IgD-negative memory B cell (primary cell): ENCODE measurements at regions not wholly inside any gene's neighbourhood (a gene's known extent, or its start where the extent isn't known, plus 50 kb on each side); places are given as distances from the start of the nearest gene placed in this dataset.
"Not testable (repeated sequence)": the region's sequence is repeated elsewhere in the genome, so short reads cannot be mapped to it uniquely, and the experiment has no call there.

Experiments
- H3K27ac Mint-ChIP-seq, 3 donors: one replicate each; pipeline ENCODE4 v1.8.0; 2020 to 2022; ENCODE audit warnings: mild to moderate bottlenecking in 3 of 3, mixed read lengths in 3 of 3, moderate library complexity in 1 of 3
- H3K27me3 Mint-ChIP-seq: one replicate; pipeline ENCODE4 v1.8.0; 2021; ENCODE audit warnings: mixed read lengths
- H3K36me3 Mint-ChIP-seq: one replicate; pipeline ENCODE4 v1.8.0; 2020; ENCODE audit warnings: mild to moderate bottlenecking, mixed read lengths
- H3K4me1 Mint-ChIP-seq, 3 donors: one replicate each; pipeline ENCODE4 v1.8.0; 2020 to 2022; ENCODE audit warnings: mixed read lengths in 3 of 3, mild to moderate bottlenecking in 1 of 3
- H3K4me3 Mint-ChIP-seq, 4 donors: one replicate each; pipeline ENCODE4 v1.8.0; 2020 to 2022; ENCODE audit warnings: mild to moderate bottlenecking in 4 of 4, mixed read lengths in 4 of 4, moderate library complexity in 3 of 4
- H3K9me3 Mint-ChIP-seq, 3 donors: one replicate each; pipeline ENCODE4 v1.8.0; 2020 to 2021; ENCODE audit warnings: mixed read lengths in 3 of 3, mild to moderate bottlenecking in 1 of 3

DNA sequence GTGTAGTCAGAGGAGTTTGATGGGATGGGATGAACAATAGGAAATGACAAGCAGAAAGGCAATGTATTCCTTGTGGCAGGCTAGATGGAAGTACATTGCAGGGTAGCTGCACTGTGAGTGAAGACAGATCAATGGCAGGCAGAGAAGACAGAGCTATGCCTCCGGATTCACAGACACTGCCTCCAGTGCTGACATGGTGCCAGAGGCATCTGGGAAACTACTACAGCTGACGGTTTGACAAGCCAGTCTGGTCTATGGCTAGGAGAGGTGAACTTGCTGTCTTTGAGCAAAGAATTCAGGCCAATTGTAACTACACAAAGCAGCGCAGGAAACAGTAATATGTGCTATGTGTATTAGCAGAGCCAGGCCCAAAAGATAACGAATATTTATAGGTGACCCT, 193.5 kb downstream of the DIO2 start:
- Mint-ChIP-seq H3K36me3 (no peaks in the 10 kb centered on the region), H3K27me3 (no peaks in the 10 kb centered on the region), H3K4me3 (no peak overlapping the region), H3K4me1 (no peaks in the 10 kb centered on the region), H3K9me3 (peaks cover 1 to 8% (median 2%) of the 10 kb centered on the region in 3 donors), H3K27ac (no peak overlapping the region)

DNA sequence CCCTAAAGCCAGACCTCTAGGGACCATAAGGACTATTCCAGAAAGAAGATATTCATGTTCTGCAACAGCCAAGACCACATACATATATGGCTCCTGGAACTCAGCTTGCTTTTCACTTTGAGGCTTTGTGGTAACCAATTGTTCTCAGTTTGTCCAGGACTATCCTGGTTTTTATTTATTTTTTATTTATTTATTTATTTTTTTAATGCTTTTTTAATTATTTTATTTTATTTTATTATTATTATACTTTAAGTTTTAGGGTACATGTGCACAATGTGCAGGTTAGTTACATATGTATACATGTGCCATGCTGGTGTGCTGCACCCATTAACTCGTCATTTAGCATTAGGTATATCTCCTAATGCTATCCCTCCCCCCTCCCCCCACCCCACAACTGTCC, 201.1 kb downstream of the DIO2 start:
- not testable (repeated sequence) for H3K27ac Mint-ChIP-seq, H3K36me3 Mint-ChIP-seq, H3K9me3 Mint-ChIP-seq, H3K27me3 Mint-ChIP-seq, H3K4me1 Mint-ChIP-seq, H3K4me3 Mint-ChIP-seq

DNA sequence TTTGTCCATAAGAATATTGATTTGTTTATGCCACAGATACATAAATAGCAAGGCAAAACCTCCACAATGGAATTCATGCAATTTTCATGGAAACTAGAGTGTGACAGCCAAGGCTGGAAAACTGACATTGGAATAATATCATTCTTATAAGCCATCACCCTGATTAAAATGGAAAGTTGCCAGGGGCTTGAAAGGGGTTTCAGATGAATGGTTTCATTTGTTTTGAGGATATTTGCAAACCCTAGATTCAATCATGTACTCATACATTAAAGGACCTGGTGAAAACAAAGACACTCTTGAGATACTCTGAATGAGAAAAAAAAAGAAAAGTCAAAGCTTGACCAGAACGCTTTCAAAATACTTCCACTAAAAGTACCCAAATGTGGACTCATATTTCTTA, 205.7 kb downstream of the DIO2 start:
- H3K27ac Mint-ChIP-seq: no peak overlapping the region
- no peaks in the 10 kb centered on the region for H3K4me1 Mint-ChIP-seq
- no peaks in the 10 kb centered on the region for H3K36me3 Mint-ChIP-seq
- no peak overlapping the region for H3K4me3 Mint-ChIP-seq
- H3K27me3 Mint-ChIP-seq: no peaks in the 10 kb centered on the region
- peaks cover 2 to 3% (median 2%) of the 10 kb centered on the region in 3 donors for H3K9me3 Mint-ChIP-seq

DNA sequence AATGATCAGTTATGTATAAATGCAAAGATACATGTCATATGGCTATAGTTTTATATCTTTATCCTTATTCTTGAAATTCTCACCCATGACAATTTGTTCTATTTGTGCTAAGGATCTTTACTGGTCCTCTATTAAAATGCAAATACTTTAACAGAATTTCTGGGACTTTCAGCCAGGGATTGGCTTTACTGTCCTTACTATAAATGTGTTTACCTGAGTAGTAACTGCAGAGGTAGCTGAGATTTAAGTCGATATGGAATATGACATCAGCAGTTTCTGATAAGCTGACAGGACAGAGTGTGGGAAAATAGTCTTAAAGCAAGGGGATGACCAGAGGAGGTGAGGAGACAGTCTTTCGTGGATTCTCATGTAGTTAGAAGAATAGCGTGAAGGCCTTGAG, 206.4 kb downstream of the DIO2 start:
- Mint-ChIP-seq H3K4me1 (no peaks in the 10 kb centered on the region), H3K27me3 (no peaks in the 10 kb centered on the region), H3K9me3 (peaks cover 2 to 3% (median 2%) of the 10 kb centered on the region in 3 donors), H3K27ac (no peak overlapping the region), H3K36me3 (no peaks in the 10 kb centered on the region), H3K4me3 (no peak overlapping the region)

DNA sequence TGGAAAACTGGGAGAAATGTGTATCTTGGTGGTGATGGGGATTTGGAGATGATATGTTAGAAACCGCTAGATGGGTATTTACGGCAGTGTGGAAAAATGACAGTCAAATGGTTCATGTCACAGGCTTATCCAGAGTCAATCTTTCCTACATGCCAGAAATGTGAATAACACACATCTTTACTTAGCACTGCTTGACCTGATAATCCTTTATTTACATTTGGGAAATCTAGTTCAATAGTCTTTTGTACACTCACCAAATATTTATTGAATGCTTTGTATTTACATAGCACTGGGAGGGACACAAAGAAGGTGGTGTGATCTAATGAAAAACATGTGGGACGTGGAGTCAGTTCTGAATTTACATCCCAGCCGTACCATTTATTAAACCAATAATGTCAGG, 208.2 kb downstream of the DIO2 start:
- H3K9me3 Mint-ChIP-seq: peaks cover 2 to 3% (median 2%) of the 10 kb centered on the region in 3 donors
- H3K4me1 Mint-ChIP-seq: no peaks in the 10 kb centered on the region
- no peaks in the 10 kb centered on the region for H3K27me3 Mint-ChIP-seq
- H3K4me3 Mint-ChIP-seq: no peak overlapping the region
- H3K36me3 Mint-ChIP-seq: no peaks in the 10 kb centered on the region
- H3K27ac Mint-ChIP-seq: no peak overlapping the region

DNA sequence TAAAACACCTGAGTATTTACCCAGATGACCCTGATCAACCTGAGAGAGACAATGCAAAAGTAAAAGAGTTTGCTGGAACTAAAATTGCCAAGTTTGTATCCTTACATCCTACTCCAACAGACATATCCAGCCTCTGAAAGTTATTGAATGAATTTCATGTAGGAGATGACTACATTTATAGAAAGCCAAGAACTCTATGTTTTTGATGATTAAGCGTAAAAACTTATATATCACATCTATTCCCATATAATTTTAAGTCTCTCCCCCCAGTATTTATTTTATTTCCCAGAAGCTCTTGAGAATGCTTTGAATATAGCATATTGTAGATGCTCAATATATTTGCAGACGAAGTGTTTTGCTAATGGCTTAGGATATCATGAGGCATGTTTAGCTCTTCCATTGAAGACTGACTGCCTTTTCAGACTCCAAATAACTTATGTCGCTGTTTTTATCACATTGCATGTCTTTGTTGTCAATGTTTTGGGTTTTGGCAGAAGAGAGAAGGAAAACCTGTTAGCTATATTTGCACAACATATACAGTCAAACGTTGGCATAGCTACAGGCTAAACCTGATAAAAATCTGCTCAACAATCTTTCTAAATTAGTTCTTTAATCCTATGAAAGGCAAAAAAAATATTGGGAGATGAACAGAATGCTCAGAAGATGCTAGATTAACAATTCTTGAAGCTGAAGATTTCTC, 213.6 kb downstream of the DIO2 start:
- no peaks in the 10 kb centered on the region for H3K27me3 Mint-ChIP-seq
- peaks cover 4 to 9% (median 6%) of the 10 kb centered on the region in 3 donors for H3K9me3 Mint-ChIP-seq
- H3K36me3 Mint-ChIP-seq: no peaks in the 10 kb centered on the region

DNA sequence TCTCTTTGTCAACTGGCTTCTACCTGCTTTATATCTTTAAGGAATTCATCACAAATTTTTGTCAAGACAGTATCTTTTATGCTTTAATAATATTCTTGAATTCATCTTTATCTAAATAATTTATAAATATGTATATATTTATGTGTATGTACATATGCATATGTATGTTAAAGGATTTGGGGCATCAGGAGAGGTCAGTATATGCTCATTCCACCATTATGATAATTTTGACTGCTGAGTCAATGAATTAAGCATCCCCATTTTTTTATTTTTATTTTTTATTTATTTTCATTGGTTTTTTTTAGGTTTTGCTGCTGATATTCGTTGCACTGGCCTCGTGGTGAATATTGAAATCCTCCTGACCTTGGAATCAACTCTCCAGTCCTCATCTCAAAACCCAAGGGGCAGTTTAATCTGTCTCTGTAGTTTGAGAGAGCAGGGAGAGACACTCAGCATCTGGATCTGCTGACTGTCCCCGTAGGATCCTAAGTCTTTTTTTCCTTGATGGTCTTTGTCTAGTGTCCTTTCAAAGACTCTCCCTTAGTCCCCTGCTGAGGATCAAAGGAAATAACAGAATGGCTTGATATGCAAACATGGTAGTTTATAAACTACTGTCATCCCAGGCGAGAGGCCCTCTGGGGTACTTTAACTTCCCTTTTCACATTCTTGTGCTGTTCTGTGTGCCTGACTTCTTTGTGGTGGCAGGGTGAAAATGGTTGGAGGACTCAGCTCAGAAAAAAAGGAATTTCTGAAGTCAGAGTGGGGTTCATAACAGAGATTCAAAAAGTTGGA, 218.7 kb downstream of the DIO2 start:
- Mint-ChIP-seq H3K9me3 (peaks cover 6 to 8% (median 6%) of the 10 kb centered on the region in 3 donors), H3K27ac (no peak overlapping the region), H3K4me1 (no peaks in the 10 kb centered on the region), H3K4me3 (no peak overlapping the region), H3K36me3 (no peaks in the 10 kb centered on the region), H3K27me3 (no peaks in the 10 kb centered on the region)

More for the DNA sequence above, 213.6 kb downstream of the DIO2 start:
- Mint-ChIP-seq H3K27ac (no peak overlapping the region), H3K4me1 (no peaks in the 10 kb centered on the region), H3K4me3 (no peak overlapping the region)

DNA sequence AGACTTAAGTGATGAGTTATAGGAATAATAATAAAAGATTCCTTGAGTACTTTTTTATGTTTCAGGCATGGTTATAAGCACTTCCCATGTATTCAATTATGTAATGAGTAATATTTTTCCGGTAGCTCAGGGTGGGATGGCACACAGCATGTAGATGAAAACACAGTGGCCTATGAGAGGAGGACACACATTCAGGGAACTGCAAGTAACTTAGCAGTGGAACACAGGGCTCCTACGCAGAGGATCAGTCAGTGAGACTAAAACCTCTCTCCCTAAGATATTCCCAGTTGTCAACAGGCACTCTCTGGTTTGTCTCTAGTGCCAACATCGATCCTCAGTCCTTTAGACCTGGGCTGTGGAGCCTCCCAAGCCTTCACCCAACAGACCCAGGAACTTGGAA, 219.4 kb downstream of the DIO2 start:
- Mint-ChIP-seq H3K4me3 (no peak overlapping the region), H3K36me3 (no peaks in the 10 kb centered on the region), H3K9me3 (peaks cover 6 to 7% (median 6%) of the 10 kb centered on the region in 3 donors), H3K27me3 (no peaks in the 10 kb centered on the region), H3K4me1 (no peaks in the 10 kb centered on the region), H3K27ac (no peak overlapping the region)

DNA sequence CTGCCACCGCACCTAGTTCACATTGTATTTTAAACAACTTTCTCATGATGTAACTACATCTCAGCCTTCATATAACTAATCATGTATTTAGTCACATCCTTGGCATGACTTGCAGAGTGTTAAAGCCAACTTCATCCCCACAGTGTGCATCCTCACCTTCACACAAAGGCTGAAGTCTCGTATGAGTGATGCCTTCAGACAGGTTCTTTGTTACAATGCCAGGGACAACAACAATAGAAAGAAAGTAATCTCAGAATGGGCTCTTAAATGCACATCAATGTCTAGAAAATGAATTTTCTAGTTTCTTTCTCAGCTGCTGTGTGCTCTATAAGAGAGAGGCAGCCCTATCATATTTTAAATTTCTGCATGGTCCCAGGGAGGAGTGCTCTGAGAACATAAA, 221.3 kb downstream of the DIO2 start:
- Mint-ChIP-seq H3K4me1 (no peaks in the 10 kb centered on the region), H3K27ac (no peak overlapping the region), H3K4me3 (no peak overlapping the region), H3K36me3 (no peaks in the 10 kb centered on the region), H3K27me3 (no peaks in the 10 kb centered on the region), H3K9me3 (peaks cover 5 to 13% (median 9%) of the 10 kb centered on the region in 3 donors)

DNA sequence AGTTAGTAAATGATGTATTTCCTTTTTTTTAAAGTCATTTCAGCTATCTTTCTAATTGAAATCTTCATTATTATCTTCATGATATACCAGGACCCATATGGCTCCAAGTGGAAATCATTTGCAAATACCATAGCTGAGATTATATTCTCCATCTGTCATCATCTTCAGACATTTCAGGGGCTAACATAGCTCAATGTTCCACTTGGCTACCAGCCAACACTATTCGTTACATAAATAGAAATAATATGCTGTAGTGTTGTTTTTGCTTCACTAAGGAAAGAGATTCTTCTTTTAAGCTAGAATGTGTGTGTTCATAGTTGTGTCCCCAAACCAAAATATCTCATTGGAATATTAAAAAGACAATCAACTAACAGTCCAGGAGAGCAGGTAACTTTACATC, 225.1 kb downstream of the DIO2 start:
- Mint-ChIP-seq H3K36me3 (no peaks in the 10 kb centered on the region), H3K9me3 (peaks cover 3 to 17% (median 9%) of the 10 kb centered on the region in 3 donors), H3K4me3 (no peak overlapping the region), H3K27me3 (no peaks in the 10 kb centered on the region), H3K4me1 (no peaks in the 10 kb centered on the region), H3K27ac (no peak overlapping the region)

DNA sequence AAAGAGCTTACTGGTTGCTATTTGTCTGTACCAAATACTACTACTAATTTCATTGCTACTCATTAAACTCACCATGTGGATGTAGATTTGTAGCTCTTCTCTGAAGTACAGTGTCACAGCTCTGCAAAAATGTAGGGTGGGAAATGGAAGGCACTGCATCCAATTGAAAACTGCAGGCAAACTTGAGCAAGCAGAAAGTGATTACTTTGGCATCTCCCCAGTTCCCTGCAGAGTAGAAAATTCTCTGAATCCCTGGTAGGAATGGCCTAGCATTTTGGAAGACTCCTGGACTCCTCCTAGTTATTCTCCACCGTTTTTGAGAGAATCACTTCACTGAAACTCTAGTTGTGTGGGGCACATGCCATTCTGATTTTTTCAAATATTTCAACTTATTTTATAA, 239.1 kb downstream of the DIO2 start:
- H3K27me3 Mint-ChIP-seq: no peaks in the 10 kb centered on the region
- no peaks in the 10 kb centered on the region for H3K4me1 Mint-ChIP-seq
- peaks cover 4 to 9% (median 8%) of the 10 kb centered on the region in 3 donors for H3K9me3 Mint-ChIP-seq
- no peak overlapping the region for H3K4me3 Mint-ChIP-seq
- no peaks in the 10 kb centered on the region for H3K36me3 Mint-ChIP-seq
- H3K27ac Mint-ChIP-seq: no peak overlapping the region

DNA sequence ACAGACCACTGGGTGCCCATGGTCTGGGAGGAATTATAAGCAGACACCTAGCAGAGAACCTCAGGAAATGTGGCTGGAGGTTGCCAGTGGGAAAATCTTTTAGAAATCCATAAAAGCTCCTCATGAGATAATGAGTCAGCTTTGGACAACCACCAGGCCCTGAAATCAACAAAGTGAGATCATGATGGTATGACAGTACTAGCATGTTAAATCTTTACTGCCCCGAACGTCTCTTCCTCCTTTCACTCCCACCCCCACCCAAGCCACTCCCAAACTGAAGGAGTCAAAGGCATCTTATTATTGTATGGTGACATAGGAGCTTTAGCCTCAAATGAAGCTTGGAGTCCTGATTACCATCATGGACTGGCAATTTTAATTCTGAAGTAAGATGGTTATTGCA, 240.0 kb downstream of the DIO2 start:
- H3K27ac Mint-ChIP-seq: no peak overlapping the region
- peaks cover 8 to 14% (median 9%) of the 10 kb centered on the region in 3 donors for H3K9me3 Mint-ChIP-seq
- H3K4me3 Mint-ChIP-seq: no peak overlapping the region
- H3K36me3 Mint-ChIP-seq: no peaks in the 10 kb centered on the region
- no peaks in the 10 kb centered on the region for H3K27me3 Mint-ChIP-seq
- H3K4me1 Mint-ChIP-seq: no peaks in the 10 kb centered on the region

DNA sequence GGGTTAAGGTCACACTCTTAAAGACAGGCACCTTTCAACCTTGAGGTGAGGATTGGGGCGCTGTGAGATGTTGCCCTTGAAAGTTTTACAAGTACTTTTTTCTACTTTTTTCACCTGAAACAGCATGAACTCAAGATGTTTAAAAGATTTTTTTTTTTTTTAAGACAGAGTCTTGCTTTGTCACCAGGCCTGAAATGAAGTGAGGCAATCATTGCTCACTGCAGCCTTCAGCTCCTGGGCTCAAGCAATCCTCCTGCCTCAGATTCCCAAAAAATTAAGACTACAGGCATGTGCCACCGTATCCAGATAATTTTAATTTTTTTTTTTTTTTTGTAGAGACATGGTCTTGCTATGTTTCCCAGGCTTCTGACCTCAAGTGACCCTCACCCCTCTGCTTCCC, 243.9 kb downstream of the DIO2 start:
- Mint-ChIP-seq H3K27me3 (no peaks in the 10 kb centered on the region), H3K4me1 (no peaks in the 10 kb centered on the region), H3K27ac (no peak overlapping the region), H3K9me3 (peaks cover 10 to 21% (median 11%) of the 10 kb centered on the region in 3 donors), H3K4me3 (no peak overlapping the region), H3K36me3 (no peaks in the 10 kb centered on the region)

DNA sequence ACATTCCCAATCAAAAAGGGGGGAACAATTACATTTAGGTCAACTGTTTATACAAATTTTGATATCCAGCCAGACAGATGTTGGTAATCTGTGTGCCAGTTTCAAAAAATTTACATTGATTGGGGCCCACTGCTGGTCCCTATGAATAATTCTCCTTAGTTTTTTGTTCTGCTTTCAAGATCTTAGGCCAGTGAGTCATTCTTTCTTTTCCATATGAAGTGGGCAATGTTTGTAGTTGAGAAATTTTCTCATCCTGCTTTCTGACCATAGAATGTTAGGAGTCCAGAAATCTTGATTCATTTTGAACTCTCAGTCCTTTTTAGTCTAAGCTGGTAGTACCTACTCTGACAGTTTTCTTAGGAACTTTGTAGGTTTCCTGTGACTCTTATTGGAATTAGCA, 244.3 kb downstream of the DIO2 start:
- no peak overlapping the region for H3K4me3 Mint-ChIP-seq
- no peak overlapping the region for H3K27ac Mint-ChIP-seq
- H3K36me3 Mint-ChIP-seq: no peaks in the 10 kb centered on the region
- H3K4me1 Mint-ChIP-seq: no peaks in the 10 kb centered on the region
- H3K27me3 Mint-ChIP-seq: no peaks in the 10 kb centered on the region
- H3K9me3 Mint-ChIP-seq: peaks cover 11 to 24% (median 12%) of the 10 kb centered on the region in 3 donors

DNA sequence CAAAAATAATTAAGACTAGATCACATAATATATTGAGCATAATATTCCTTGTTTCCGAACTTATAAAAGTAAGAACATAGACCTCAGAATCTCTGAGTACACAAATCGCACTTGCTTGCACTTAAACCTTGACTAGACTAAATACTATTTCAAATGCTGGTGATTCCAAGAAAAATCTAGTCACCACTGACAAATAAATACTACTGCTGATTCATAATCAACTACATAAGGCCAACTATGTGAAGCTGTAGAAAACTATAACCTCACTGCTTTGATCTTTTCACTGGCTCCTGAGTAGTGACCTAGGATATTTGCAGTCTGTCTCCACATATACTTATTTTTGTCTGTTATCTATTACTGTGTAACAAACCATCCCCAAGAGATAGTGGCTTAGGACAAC, 245.4 kb downstream of the DIO2 start:
- no peak overlapping the region for H3K27ac Mint-ChIP-seq
- no peaks in the 10 kb centered on the region for H3K36me3 Mint-ChIP-seq
- peaks cover 10 to 24% (median 12%) of the 10 kb centered on the region in 3 donors for H3K9me3 Mint-ChIP-seq
- no peaks in the 10 kb centered on the region for H3K27me3 Mint-ChIP-seq
- no peaks in the 10 kb centered on the region for H3K4me1 Mint-ChIP-seq
- no peak overlapping the region for H3K4me3 Mint-ChIP-seq

DNA sequence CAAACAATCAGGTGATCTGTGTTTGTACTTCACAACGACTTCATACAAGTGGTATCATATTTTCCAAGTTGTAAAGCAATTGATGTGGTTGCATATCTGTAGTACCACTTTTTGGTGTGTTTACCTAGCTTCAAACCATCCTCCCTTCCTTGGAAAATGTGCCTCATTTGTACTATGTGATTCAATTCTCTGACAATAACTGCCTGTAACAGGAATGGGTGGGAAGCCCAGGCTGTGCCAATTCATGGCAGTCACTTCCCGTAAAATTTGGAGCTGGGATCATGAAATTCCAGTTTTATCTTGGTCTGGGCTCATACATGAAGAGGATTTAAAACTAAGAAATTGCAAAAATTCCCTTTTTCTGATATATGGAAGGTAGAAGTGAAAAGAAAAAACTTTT, 250.1 kb downstream of the DIO2 start:
- Mint-ChIP-seq H3K27me3 (no peaks in the 10 kb centered on the region), H3K4me3 (no peak overlapping the region), H3K27ac (no peak overlapping the region), H3K9me3 (peaks cover 8 to 17% (median 12%) of the 10 kb centered on the region in 3 donors), H3K4me1 (no peaks in the 10 kb centered on the region), H3K36me3 (no peaks in the 10 kb centered on the region)
